HT1080 (cell line): ENCODE measurements at regions not wholly inside any gene's neighbourhood (a gene's known extent, or its start where the extent isn't known, plus 50 kb on each side); places are given as distances from the start of the nearest gene placed in this dataset.

ENCODE experiments used
- DNase-seq: peaks from one replicate; pipeline ENCODE4 v3.0.0-alpha.2; 2015; ENCODE audit warnings: low read depth

- no peak for DNase-seq
Measured at GRCh38 chr9:73446306-73446705, 294.6 kb downstream of the ANXA1 start.

- DNase-seq, result peak; percentile 48
Measured at GRCh38 chr9:73451003-73451402, 299.3 kb downstream of the ANXA1 start.

DNA sequence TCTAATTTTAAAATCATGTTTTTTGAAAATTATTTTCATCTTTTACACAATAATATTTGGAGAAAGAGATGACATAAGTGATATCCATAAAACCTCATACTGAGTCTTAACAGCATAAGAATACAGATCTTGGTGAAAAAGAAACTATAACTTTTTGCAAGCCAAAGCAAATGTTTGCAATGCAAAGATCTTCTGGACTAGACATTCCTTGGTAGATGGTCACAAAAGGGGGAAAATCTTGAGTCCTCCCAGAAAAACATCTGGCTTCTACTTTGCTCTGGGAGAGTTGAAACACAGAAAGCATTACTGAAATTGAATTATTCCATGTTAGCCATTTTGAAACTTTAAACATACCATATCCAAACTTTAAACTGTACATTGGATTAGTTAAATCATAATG is 308.2 kb downstream of the ANXA1 start:
- DNase-seq, result no peak

DNA sequence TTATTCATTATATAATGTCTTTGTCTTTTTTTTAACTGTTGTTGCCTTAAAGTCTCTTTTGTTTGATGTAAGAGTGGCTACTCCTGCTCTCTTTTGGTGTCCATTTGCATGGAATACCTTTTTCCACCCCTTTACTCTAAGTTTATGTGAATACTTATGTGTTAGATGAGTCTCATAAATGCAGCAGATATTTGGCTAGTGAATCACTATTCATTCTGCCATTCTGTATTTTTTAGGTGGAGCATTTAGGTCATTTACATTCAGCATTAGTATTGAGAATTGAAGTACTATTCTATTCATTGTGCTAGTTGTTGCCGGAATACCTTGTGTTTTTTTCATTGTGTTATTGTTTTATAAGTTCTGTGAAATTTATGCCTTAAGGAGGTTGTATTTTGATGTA is 317.1 kb downstream of the ANXA1 start:
- DNase-seq, result no peak

DNA sequence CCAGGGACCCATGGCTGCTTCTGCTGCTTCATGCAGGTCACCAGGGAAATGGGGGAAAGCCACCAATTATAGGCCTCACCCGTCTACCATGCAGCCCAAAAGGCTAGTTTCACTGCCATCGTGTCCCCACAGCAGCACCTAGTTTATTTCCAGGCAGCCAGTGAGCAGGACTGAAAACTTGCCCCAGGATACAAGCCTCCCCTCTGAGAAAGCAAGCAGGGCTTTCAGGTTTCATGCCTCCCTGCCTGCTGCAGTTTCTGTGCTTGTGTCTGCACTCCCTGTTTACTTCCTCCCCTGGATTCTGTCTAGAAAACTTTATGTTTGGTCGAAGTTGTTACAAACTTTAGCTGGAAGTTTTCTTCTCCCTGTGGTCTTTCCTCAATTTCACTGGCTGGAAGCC is 319.1 kb downstream of the ANXA1 start:
- DNase-seq, result no peak

GRCh38 chr9:73474002-73474600 is 322.4 kb downstream of the ANXA1 start:
- no peak for DNase-seq

DNA sequence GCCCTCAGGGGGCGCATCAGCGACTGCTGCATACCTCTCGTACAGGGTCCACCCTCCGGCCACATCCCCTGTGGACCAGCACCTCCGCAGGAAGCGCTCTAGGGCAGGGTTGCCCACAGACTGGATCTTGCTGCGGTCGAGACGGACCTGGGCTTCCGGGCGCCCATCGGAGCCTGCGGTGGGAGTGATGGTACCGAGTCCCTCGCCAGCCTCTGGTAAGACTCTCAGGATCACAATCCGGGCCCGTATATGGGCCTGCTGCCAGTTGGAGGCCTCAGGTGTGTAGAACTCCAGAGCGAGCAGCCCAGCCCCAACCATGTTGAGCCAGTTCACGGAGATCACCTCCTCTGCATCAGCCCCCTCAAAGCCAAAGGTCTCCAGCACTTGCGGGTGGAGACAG is 323.0 kb downstream of the ANXA1 start:
- no peak for DNase-seq

DNA sequence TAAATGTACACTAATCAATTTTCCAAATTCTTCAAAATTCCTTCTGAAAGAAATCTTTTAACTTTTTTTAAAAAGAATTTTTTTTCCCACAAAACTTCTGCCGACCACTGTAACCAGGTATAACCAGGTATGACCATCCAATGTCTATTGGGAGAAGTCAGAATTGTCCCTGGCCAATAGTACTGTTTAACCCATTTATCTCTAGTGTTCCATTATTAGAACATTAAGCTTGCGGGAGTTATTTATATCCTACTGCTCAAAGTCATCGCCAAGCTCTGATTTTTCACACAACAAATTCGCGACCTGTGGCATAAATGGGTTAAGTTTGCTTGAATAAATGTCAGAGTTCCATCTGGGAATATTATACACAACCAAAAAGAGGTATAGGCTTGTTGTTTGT is 343.2 kb downstream of the ANXA1 start:
- DNase-seq, result no peak

- no peak for DNase-seq
Measured at GRCh38 chr9:73497796-73498195, 346.1 kb downstream of the ANXA1 start.

GRCh38 chr9:73515216-73515615 is 363.6 kb downstream of the ANXA1 start:
- DNase-seq, result no peak

DNA sequence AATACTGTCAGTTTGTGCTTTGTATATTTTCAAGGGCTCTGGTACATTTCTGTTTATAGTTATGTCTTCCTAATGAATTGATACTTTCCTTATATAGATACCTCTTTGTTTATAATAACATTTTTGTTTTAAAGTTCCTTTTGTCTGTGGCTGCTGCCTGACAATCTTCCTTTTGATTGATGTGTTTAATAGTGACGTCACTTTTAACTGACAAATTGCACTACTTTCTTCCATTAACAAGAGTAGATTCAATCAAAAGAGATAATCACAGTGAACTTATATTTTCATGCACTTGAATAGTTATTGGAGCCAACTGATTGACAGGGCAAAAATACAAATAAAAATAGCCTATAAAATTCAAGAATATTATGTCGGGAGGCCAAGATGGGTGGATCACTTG is 371.7 kb downstream of the ANXA1 start:
- no peak for DNase-seq

DNA sequence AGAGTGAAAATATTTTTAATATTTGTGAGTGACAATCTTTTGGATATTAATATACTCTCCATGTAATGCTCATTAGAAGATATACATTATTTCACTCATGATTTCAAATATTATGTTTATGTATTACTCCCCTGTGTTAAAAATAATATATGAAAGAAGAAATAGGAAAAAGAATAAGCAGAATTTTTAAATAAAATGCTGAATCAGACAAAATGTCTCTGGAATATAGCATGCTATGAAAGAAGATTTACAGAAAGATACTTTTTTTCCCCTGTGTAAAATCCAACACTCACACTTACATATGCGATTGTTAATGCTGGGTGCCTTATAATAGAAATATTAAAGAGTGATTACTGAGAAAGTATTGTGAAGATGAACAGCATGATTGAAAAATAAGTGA is 373.7 kb downstream of the ANXA1 start:
- DNase-seq, result no peak

DNA sequence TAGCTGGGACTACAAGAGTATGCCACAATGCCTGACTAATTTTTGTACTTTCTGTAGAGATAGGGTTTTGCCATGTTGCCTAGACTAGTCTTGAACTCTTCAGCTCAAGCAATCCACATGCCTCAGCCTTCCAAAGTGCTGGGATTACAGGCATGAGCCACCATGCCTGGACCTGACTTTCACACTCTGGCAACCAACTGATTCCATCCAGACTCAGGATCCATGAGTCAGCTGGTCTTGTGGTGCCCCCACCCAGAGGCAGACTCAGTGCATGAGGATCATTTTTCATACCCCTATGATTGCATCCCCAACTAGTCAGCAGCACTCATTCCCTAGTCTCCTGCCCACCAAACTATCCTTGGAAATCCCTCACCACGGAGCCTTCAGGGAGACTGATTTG is 375.9 kb downstream of the ANXA1 start:
- DNase-seq, result peak; percentile 11

DNA sequence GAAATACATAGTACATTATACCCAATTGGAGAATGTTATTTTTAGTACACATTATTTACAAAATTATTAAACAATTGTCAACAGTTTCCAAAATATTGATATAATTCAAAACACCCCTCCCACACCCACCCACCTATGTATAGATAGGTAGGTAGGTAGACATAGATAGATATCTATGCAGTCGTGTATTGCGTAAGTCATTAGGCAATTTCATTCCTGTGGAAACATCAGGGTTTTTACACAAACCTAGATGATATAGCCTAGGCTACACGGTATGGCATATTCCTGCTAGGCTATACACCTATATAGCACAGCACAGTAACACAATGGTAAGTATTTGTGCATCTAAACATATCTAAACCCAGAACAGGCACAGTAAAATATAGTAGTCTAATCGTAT is 377.3 kb downstream of the ANXA1 start:
- no peak for DNase-seq

DNA sequence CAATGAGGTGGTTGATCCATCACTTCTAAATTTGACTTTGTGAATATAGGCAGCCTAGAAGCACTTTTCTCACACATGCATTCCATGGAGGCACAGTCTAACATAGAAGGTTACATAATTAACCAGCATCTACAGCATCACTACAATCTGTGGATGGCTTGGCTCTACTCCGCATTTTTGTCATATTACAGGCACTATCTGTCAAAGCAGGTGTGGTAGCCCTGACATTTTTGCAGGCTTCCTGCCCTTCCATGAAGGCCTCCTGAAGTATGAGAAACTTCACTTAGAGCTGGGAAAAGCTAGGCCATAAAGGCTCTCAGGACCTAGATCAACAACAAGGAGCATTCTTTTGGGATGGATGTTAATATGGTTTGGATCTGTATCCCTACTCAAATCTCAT is 378.0 kb downstream of the ANXA1 start:
- no peak for DNase-seq

DNA sequence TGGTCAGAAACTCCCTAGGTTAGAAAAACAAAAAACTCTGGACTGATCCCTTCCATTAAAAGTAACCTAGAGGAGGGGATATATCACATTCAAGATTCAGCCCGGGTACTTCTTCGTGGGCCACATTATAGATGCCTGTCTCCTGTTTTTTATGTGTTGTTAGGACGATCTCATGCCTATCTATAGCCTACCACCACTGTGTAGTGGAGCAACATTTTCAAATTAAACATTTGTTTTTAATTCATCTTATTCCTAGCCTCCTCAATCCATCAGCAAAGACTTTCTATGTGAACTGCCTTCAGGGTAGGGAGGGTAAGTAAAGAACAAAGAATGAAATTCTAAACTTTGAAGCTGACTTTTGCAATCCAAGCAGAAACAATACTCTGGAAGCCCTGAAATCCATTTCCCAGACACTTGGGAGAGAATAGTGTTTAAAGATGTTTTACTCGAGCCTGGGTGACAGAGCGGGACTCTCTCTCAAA is 379.4 kb downstream of the ANXA1 start:
- DNase-seq, result no peak

GRCh38 chr9:73531658-73532057 is 380.0 kb downstream of the ANXA1 start:
- DNase-seq, result no peak

DNA sequence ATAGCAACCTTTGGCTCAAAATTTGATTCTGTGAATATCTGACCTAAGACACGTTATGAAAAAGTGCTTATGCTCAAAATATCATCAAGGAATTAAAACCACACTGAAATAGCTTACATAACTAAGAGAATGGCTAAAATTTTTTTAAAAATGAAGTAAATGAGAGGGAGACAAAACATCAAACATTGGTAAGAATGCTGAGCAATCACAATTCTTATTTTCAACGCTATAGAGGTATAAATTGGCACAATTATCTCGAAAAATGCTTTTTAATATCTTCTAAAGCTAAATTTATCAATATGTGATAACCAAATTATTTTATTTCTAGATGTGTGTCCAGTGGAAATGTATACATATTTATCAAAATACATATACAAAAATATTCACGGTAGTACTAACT is 381.3 kb downstream of the ANXA1 start:
- DNase-seq, result no peak

DNA sequence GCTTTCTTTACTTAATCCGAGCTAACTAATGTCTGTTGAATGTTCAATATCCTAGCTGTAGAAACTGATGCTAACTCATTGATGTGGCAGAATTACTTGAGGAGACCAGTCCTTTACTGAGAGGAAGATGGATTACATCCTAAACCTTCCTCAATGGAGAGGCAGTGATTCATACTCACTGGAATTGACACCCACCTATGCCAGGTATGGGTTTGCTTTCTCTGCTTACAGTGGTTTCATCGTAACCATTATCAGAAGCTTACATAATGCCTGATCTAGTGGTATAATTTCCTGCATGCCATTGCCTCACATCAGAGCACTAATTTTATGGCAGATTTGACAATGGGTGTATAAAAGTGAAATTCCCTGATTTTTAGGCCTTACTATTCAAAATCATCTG is 384.7 kb downstream of the ANXA1 start:
- no peak for DNase-seq

DNA sequence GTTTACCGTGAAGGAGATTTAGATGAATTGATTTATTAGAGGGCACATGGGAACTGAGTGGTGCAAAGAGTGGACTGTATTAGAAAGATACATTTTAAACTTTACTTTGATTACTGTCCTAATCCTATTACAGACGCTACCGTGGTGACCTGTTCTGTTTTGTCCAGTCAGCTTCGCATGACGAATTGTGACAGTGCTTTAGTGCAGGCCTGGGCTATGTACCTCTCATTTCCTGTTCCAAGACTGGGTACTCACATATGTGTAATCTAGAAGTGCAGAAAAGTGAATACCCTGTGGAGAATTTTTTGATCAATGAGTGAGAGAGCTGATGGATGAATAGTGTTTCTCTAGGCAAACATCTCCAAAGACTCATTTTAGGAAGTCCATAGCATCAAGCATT is 385.9 kb downstream of the ANXA1 start:
- DNase-seq, result peak; percentile 5

GRCh38 chr9:73539881-73540390 is 388.3 kb downstream of the ANXA1 start:
- no peak for DNase-seq

DNA sequence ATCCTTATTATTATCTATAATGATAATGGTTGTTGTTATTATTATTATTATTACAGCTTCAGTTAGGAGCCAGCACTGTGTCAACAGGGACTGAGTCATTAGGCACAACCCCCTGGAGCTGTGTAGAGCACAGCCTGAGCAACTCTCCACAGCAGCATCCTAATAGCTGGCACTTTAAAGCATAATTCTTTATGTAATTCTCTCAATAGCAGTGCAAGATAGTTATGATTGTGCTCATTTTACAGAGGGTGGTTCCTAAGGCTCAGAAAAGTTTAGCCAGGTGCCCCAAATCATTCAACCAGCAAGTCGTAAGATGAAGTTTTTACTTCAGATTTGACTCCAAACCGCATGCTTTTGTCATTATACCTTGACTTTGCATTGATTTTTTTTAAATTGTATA is 390.3 kb downstream of the ANXA1 start:
- peak; percentile 1 for DNase-seq

GRCh38 chr9:73543727-73544126 is 392.1 kb downstream of the ANXA1 start:
- no peak for DNase-seq

- DNase-seq, result no peak
Measured at GRCh38 chr9:73548201-73548600, 396.5 kb downstream of the ANXA1 start.
